BE2C (cell line): ENCODE measurements at regions not wholly inside any gene's neighbourhood (a gene's known extent, or its start where the extent isn't known, plus 50 kb on each side); places are given as distances from the start of the nearest gene placed in this dataset.

ENCODE experiments used
- DNase-seq: peaks from one replicate; pipeline ENCODE4 v3.0.0-alpha.2; 2020
- H3K27me3 ChIP-seq: fragments of 250-450 bp; sonication (Bioruptor Pico); 2 replicates; pipeline ENCODE4 v1.5.1; 2020; ENCODE audit warnings: mild to moderate bottlenecking
- H3K36me3 ChIP-seq: fragments of 250-450 bp; sonication (Bioruptor Pico); 2 replicates; pipeline ENCODE4 v1.5.1; 2020; ENCODE audit warnings: mild to moderate bottlenecking
- H3K4me1 ChIP-seq: fragments of 250-450 bp; sonication (Bioruptor Pico); 2 replicates; pipeline ENCODE4 v1.5.1; 2020
- H3K4me3 ChIP-seq: 2 replicates; pipeline ENCODE4 v1.5.1; 2011; ENCODE audit warnings: low read depth, low read length
- H3K9me3 ChIP-seq: fragments of 250-450 bp; sonication (Bioruptor Pico); 2 replicates; pipeline ENCODE4 v1.5.1; 2020
- TF ChIP-seq, protein P1 (sequence below): IDR thresholded peaks from 2 replicates; pipeline ENCODE4 v1.5.1; 2012; ENCODE audit warnings: mild to moderate bottlenecking, low read depth, low read length

DNA sequence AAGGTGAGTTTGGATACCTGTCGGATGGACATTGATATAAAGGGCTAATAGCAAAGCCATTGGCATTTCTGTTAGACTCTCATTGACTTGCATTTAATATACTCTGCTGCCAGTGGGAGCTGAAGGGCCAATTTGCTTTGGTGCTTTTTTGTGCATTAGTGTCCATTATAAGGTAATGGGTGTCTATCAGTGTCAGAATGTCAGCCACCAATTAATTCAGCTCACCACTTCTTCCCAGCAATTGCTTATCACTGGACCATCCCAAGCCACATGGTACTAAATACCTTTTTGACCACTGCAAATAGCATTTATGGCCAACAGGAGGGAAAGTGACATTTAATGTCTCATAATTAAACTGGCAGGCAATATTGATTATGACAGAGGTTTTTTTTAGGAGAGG, 317.8 kb downstream of the TEX29 start:
- Histone ChIP-seq H3K4me1 (no peaks in the 10 kb centered on the region), H3K27me3 (peaks cover 13% of the 10 kb centered on the region), H3K36me3 (no peaks in the 10 kb centered on the region), H3K9me3 (no peaks in the 10 kb centered on the region), H3K4me3 (no peak overlapping the region)
- DNase-seq: no peak
- TF ChIP-seq, protein P1, sequence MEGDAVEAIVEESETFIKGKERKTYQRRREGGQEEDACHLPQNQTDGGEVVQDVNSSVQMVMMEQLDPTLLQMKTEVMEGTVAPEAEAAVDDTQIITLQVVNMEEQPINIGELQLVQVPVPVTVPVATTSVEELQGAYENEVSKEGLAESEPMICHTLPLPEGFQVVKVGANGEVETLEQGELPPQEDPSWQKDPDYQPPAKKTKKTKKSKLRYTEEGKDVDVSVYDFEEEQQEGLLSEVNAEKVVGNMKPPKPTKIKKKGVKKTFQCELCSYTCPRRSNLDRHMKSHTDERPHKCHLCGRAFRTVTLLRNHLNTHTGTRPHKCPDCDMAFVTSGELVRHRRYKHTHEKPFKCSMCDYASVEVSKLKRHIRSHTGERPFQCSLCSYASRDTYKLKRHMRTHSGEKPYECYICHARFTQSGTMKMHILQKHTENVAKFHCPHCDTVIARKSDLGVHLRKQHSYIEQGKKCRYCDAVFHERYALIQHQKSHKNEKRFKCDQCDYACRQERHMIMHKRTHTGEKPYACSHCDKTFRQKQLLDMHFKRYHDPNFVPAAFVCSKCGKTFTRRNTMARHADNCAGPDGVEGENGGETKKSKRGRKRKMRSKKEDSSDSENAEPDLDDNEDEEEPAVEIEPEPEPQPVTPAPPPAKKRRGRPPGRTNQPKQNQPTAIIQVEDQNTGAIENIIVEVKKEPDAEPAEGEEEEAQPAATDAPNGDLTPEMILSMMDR: no peak

DNA sequence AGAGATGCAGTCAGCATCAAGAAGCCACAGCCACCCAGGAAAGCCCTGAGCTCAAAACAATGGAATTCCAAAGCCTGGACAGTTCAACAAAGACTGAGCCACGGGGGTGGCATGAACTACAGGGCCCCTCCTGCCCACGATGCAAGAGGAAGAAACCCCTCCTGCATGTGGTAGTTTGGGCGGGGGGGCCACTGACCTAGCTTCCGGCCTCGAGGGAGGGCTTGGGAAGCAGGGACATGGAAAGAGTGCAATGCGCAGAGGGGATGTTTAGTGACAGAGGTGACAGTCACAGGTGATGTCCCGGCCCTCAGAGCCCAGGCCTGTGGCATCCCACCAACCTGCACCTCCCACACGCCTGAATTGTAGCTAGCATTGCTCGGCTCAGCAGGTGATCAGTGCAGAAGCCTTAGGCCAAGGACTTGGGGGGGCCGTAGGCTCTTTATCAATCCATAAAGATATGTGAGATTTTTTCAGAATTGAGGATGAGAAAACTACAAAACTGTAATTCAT, 318.8 kb downstream of the TEX29 start:
- Histone ChIP-seq H3K4me1 (no peaks in the 10 kb centered on the region), H3K27me3 (peaks cover 16% of the 10 kb centered on the region), H3K4me3 (no peak overlapping the region), H3K36me3 (no peaks in the 10 kb centered on the region), H3K9me3 (no peaks in the 10 kb centered on the region)
- no peak for DNase-seq
- TF ChIP-seq, protein P1: no peak

DNA sequence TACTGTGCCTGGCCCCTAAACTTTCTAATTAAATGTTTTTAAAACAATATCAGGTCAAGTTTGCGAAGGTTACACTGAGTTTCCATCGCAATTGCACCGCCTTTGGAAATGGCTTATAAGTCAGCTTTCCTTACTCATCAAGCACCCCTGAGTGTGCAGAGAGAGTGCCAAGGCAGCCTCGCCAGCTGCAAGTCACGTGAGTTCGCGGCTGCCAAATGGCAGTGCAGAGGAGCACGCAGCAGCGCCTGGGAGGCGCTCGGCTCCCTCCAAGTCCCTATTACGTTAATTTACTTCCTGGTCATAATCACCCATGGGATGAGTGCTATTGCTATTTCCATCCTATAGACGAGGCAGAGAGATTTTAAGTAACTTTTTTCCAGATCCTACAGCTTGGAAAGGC, 319.6 kb downstream of the TEX29 start:
- TF ChIP-seq, protein P1: no peak
- no peak for DNase-seq
- Histone ChIP-seq H3K36me3 (no peaks in the 10 kb centered on the region), H3K4me1 (no peaks in the 10 kb centered on the region), H3K27me3 (peaks cover 16% of the 10 kb centered on the region), H3K4me3 (no peak overlapping the region), H3K9me3 (no peaks in the 10 kb centered on the region)

DNA sequence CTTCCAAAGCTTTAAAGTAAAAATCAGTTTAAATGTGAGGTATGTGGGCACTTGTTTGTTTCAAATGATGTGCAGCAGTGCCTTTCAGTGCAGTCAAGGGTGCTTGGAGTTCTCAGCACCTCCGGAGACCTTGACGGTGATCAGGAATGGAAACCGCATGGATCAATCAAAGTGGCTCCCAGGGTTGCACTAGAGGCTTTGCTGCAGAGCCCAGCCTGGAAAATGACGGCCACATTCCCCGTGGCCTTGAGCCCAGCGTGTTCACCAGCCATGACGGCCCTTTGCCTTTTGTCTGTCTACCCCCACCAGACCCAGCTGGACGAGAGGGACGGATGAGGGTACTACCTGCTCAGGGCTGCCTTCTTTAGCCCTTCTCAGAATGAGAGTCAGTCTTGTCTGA, 320.0 kb downstream of the TEX29 start:
- no peak for DNase-seq
- Histone ChIP-seq H3K4me1 (no peaks in the 10 kb centered on the region), H3K36me3 (no peaks in the 10 kb centered on the region), H3K27me3 (peaks cover 16% of the 10 kb centered on the region), H3K9me3 (no peaks in the 10 kb centered on the region), H3K4me3 (no peak overlapping the region)
- TF ChIP-seq, protein P1: no peak

DNA sequence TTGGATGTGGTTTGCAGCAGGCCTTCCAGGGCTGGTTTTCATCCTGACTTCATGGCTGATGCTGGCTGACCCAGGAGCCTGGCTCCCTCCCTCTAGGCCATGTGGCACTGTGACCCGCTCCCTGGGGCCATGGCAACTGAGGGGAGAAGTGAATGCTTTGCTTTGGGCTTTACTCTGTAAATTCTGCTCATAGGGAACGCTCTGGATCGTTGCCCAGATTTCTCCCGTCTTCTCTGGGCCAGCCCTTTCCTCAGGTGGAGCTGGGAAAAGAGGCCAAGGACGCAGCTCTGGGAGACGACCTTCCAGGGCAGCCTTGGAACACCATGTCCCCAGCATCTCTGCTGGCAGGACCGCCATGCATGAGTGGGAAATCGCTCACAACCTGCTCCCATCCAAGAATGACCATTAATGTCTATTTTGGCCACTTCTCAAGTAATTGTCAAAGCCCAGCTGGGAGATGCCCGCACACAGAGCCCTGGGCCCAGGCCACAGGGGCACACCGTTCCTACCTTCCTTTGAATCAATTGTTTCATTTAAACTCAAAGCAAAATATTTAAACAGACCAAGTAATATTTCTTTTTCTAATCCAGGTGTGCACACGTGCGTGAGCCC, 321.8 kb downstream of the TEX29 start:
- no peaks in the 10 kb centered on the region for H3K36me3 ChIP-seq
- no peaks in the 10 kb centered on the region for H3K9me3 ChIP-seq
- H3K27me3 ChIP-seq: peaks cover 17% of the 10 kb centered on the region
- H3K4me3 ChIP-seq: no peak overlapping the region
- TF ChIP-seq, protein P1: no peak
- H3K4me1 ChIP-seq: no peaks in the 10 kb centered on the region
- DNase-seq: no peak

DNA sequence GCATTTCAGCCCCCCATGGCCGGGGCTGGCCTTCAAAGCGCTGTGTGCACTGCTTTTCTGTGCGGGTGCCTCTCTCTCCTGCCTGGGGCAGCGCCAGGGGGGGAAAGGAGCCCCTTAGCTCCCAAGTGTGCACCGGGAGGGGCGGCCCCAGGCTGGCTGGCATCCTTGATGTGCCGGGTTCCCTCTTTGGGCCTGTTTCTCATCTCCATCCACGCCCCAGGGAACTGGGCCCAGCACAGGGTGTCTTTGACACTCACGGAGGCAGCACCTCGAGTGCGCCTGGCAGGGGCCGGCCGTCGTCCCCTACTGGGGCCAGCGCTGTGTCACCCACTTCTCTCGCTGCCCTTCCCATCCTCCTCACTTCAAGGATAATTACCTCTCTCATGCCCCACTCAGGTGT, 324.3 kb downstream of the TEX29 start:
- H3K4me1 ChIP-seq: no peaks in the 10 kb centered on the region
- DNase-seq: no peak
- no peak overlapping the region for H3K4me3 ChIP-seq
- H3K9me3 ChIP-seq: no peaks in the 10 kb centered on the region
- TF ChIP-seq, protein P1: no peak
- no peaks in the 10 kb centered on the region for H3K36me3 ChIP-seq
- H3K27me3 ChIP-seq: peaks cover 30% of the 10 kb centered on the region
